ENCODE measurements at regions not wholly inside any gene's neighbourhood (a gene's known extent, or its start where the extent isn't known, plus 50 kb on each side); places are given as distances from the start of the nearest gene placed in this dataset.

DNA sequence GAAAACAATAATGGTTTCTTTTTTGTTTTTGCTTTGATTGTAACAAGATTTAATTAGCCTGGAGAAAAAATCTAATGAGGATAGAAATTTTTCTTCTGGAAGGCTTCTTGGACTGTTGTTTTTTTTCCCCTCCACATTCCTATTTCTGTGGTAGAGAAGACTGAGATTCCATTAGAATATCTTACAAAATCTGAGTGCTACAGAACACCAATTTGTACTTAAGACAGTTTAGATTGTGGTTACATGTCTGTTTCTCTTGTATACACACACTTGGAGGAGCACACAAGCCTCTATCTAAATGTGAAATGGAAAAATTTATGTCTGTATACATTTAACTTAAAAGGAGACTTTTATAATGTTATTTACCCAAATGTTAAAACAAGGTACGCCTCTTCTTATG is 176.9 kb upstream of the ARSJ start:
- Histone ChIP-seq H3K27ac (no peak overlapping the region), H3K27me3 (no peaks in the 10 kb centered on the region), H3K9me3 (no peaks in the 10 kb centered on the region), H3K36me3 (no peaks in the 10 kb centered on the region), H3K4me3 (no peak overlapping the region), H3K4me1 (no peaks in the 10 kb centered on the region)
- TF ChIP-seq POLR2A (IDR thresholded peaks at IDR 0.05): no peak
- TF ChIP-seq, protein P1, sequence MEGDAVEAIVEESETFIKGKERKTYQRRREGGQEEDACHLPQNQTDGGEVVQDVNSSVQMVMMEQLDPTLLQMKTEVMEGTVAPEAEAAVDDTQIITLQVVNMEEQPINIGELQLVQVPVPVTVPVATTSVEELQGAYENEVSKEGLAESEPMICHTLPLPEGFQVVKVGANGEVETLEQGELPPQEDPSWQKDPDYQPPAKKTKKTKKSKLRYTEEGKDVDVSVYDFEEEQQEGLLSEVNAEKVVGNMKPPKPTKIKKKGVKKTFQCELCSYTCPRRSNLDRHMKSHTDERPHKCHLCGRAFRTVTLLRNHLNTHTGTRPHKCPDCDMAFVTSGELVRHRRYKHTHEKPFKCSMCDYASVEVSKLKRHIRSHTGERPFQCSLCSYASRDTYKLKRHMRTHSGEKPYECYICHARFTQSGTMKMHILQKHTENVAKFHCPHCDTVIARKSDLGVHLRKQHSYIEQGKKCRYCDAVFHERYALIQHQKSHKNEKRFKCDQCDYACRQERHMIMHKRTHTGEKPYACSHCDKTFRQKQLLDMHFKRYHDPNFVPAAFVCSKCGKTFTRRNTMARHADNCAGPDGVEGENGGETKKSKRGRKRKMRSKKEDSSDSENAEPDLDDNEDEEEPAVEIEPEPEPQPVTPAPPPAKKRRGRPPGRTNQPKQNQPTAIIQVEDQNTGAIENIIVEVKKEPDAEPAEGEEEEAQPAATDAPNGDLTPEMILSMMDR (IDR thresholded peaks at IDR 0.05): no peak
- ATAC-seq (no peak), DNase-seq (no peak)
- intact Hi-C loops (cut with DNase I): no loop called here
- WGBS, 4 donors: 83 to 92% (median 90%) methylated on average over 1 of the region's 1 CpG

DNA sequence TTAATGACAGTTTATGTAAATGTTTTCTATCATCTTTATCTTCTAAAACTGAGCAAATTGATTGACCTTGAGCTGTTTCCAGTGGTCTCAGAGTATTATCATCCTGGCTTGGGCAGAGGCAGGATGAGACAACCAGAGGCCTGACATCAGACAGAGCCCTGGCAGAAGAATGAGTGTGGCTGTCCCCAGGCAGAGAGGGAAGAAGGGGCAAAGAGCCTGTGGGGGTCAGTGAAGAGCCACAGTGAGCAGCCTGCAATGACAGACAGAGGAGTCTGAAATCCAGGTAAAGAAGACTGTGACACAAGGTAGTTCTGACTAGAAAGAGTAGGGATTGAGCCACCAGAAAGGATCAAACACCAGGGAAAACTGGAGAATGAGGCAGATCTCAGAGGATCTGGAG is 182.4 kb upstream of the ARSJ start:
- Histone ChIP-seq H3K27me3 (no peaks in the 10 kb centered on the region), H3K4me1 (no peaks in the 10 kb centered on the region), H3K36me3 (no peaks in the 10 kb centered on the region), H3K9me3 (no peaks in the 10 kb centered on the region), H3K27ac (no peak overlapping the region), H3K4me3 (no peak overlapping the region)
- no peak for TF ChIP-seq POLR2A (IDR thresholded peaks at IDR 0.05)
- TF ChIP-seq, protein P1 (IDR thresholded peaks at IDR 0.05): no peak
- ATAC-seq (no peak), DNase-seq (no peak)
- intact Hi-C loops (cut with DNase I): no loop called here

DNA sequence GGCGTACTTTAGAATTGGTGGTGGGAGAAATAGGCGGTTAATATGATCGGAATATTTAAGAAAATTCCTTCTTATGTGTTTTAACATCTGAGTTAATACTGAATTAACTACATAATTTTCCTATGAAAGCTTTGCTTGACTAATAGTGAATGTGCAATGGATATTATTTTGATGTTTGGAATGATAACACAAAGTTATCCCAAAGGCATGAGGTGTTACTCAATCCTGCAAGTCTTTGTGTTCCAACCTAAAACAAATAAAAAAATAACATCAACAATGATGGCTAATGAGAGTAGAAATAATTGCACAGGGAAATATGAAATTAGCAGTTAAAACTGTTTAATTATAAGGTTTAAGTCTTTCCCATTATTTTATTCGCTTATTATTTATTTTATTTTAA is 183.6 kb upstream of the ARSJ start:
- no peaks in the 10 kb centered on the region for H3K4me1 ChIP-seq
- DNase-seq (no peak), ATAC-seq (no peak)
- intact Hi-C loops (cut with DNase I): no loop called here
- H3K9me3 ChIP-seq: no peaks in the 10 kb centered on the region
- H3K36me3 ChIP-seq: no peaks in the 10 kb centered on the region
- 90 to 93% (median 93%) methylated on average over 4 of the region's 4 CpGs for WGBS, 4 donors
- no peak for TF ChIP-seq POLR2A (IDR thresholded peaks at IDR 0.05)
- TF ChIP-seq, protein P1 (IDR thresholded peaks at IDR 0.05): no peak
- no peak overlapping the region for H3K4me3 ChIP-seq
- H3K27ac ChIP-seq: no peak overlapping the region
- no peaks in the 10 kb centered on the region for H3K27me3 ChIP-seq

DNA sequence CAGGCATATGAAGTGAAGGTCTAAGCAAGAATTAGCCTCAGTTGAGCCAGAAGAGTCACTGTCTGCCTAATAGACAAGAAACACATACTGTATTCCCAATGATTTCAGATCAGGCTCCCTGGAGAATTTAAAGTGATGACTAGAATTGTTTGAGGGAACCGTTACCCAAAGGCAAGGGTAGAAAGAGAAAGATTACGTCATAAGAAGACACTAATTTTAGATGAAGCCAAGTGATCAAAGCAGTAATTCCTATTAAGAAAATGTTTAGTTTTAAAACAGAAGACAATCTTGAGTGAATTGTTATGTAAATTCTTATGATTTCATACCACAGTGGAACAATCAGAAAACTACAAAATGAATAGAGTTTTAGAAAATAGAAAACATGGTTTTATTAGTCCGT is 194.5 kb upstream of the ARSJ start:
- H3K27me3 ChIP-seq: no peaks in the 10 kb centered on the region
- no peaks in the 10 kb centered on the region for H3K9me3 ChIP-seq
- no peak for ATAC-seq
- no peak for DNase-seq
- TF ChIP-seq, protein P1 (IDR thresholded peaks at IDR 0.05): no peak
- TF ChIP-seq POLR2A (IDR thresholded peaks at IDR 0.05): no peak
- no peaks in the 10 kb centered on the region for H3K36me3 ChIP-seq
- no peak overlapping the region for H3K4me3 ChIP-seq
- WGBS, 4 donors: 70 to 83% (median 73%) methylated on average over 3 of the region's 3 CpGs
- intact Hi-C loops (cut with DNase I): no loop called here
- H3K4me1 ChIP-seq: no peaks in the 10 kb centered on the region
- no peak overlapping the region for H3K27ac ChIP-seq
